IMR-90 (cell line): ENCODE measurements at regions not wholly inside any gene's neighbourhood (a gene's known extent, or its start where the extent isn't known, plus 50 kb on each side); places are given as distances from the start of the nearest gene placed in this dataset.

Experiments used
- ATAC-seq: fragments of 200-7000 bp; cut with Tn5 transposase; 2 replicates; pipeline ENCODE4 v1.9.1; 2020; ENCODE audit warnings: low read depth, mild to moderate bottlenecking, moderate library complexity
- BruUV-seq: library from RNA; stranded (reverse); fragments of 400-500 nt; replicated peaks from 2 replicates; lab custom pipeline; 2021; lab: Mats Ljungman, UMichigan
- CTCF ChIA-PET: fragments of 300-600 bp; formaldehyde crosslinking; extraction: SDS; loops from one replicate; lab custom pipeline; 2021; ENCODE audit warnings: antibody characterized with exemption; lab: Yijun Ruan, JAX
- POLR2A ChIA-PET: fragments of 300-600 bp; sonication (Branson Sonifier 250); formaldehyde crosslinking; loops from one replicate; lab custom pipeline; 2022; ENCODE audit warnings: antibody characterized with exemption; ENCODE audit not compliant: unreplicated experiment; lab: Charles Lee
- DNase-seq: peaks from one replicate; pipeline ENCODE4 v3.0.0; 2013
- H2AFZ ChIP-seq: replicated peaks from 2 replicates; pipeline ENCODE3; 2013; ENCODE audit warnings: low read length, mild to moderate bottlenecking; ENCODE audit not compliant: poor library complexity
- H2AK5ac ChIP-seq: 2 replicates; pipeline ENCODE4 v1.6.1; 2013; ENCODE audit warnings: low read depth, low read length, inconsistent platforms
- H2AK9ac ChIP-seq: replicated peaks from 2 replicates; pipeline ENCODE3; 2013; ENCODE audit warnings: mild to moderate bottlenecking, low read depth, low read length, moderate library complexity; ENCODE audit not compliant: poor library complexity
- H2BK120ac ChIP-seq: 2 replicates; pipeline ENCODE4 v1.6.1; 2013; ENCODE audit warnings: low read depth, low read length, inconsistent platforms
- H2BK15ac ChIP-seq: 3 replicates; pipeline ENCODE4 v1.6.1; 2013; ENCODE audit warnings: low read depth, low read length, inconsistent platforms
- H2BK20ac ChIP-seq: 2 replicates; pipeline ENCODE4 v1.6.1; 2013; ENCODE audit warnings: low read depth, mild to moderate bottlenecking, inconsistent platforms, low read length, moderate library complexity
- H2BK5ac ChIP-seq: 2 replicates; pipeline ENCODE4 v1.6.1; 2013; ENCODE audit warnings: mild to moderate bottlenecking, low read depth, low read length, inconsistent platforms; ENCODE audit not compliant: poor library complexity, severe bottlenecking
- H3K14ac ChIP-seq: replicated peaks from 2 replicates; pipeline ENCODE4 v1.6.1; 2013; ENCODE audit warnings: low read depth, low read length, inconsistent platforms
- H3K18ac ChIP-seq: 2 replicates; pipeline ENCODE4 v1.6.1; 2013; ENCODE audit warnings: low read depth, low read length, control low read depth
- H3K23ac ChIP-seq: 2 replicates; pipeline ENCODE4 v1.6.1; 2013; ENCODE audit warnings: low read depth, low read length, inconsistent platforms
- H3K27ac ChIP-seq: 2 replicates; pipeline ENCODE4 v1.5.1; 2013; ENCODE audit warnings: mild to moderate bottlenecking, control low read depth, low read length; ENCODE audit not compliant: insufficient read depth
- H3K27me3 ChIP-seq: 2 replicates; pipeline ENCODE4 v1.6.1; 2013; ENCODE audit warnings: low read length; ENCODE audit not compliant: control insufficient read depth, insufficient read depth
- H3K36me3 ChIP-seq: 2 replicates; pipeline ENCODE4 v1.6.1; 2013; ENCODE audit warnings: low read length, mixed read lengths; ENCODE audit not compliant: control insufficient read depth, insufficient read depth
- H3K4ac ChIP-seq: 2 replicates; pipeline ENCODE4 v1.6.1; 2013; ENCODE audit warnings: low read depth, low read length, inconsistent platforms
- H3K4me1 ChIP-seq: 2 replicates; pipeline ENCODE4 v1.6.1; 2013; ENCODE audit warnings: low read length, mixed read lengths; ENCODE audit not compliant: control insufficient read depth, insufficient read depth
- H3K4me2 ChIP-seq: 2 replicates; pipeline ENCODE4 v1.6.1; 2013; ENCODE audit warnings: low read depth, mild to moderate bottlenecking, control low read depth, low read length, moderate library complexity
- H3K4me3 ChIP-seq: 2 replicates; pipeline ENCODE4 v1.5.1; 2013; ENCODE audit warnings: low read depth, mild to moderate bottlenecking, control low read depth, low read length, moderate library complexity; ENCODE audit not compliant: insufficient read depth
- H3K56ac ChIP-seq: 2 replicates; pipeline ENCODE4 v1.6.1; 2013; ENCODE audit warnings: low read length, inconsistent platforms; ENCODE audit not compliant: insufficient read depth; ENCODE audit errors: extremely low read depth
- H3K79me1 ChIP-seq, 2 experiments: 2 replicates each; pipeline ENCODE4 v1.6.1; 2013; ENCODE audit warnings: low read length in 2 of 2, inconsistent platforms in 1 of 2, low read depth in 1 of 2
- H3K9ac ChIP-seq: 2 replicates; pipeline ENCODE4 v1.6.1; 2013; ENCODE audit warnings: low read depth, low read length, control low read depth
- H3K9me1 ChIP-seq: 2 replicates; pipeline ENCODE4 v1.6.1; 2013; ENCODE audit warnings: low read length, inconsistent platforms; ENCODE audit not compliant: insufficient read depth
- H3K9me3 ChIP-seq: 2 replicates; pipeline ENCODE4 v1.6.1; 2013; ENCODE audit warnings: low read length; ENCODE audit not compliant: control insufficient read depth, insufficient read depth
- H4K20me1 ChIP-seq: 2 replicates; pipeline ENCODE4 v1.6.1; 2013; ENCODE audit warnings: low read length, inconsistent platforms; ENCODE audit not compliant: insufficient read depth
- H4K5ac ChIP-seq: 2 replicates; pipeline ENCODE4 v1.6.1; 2013; ENCODE audit warnings: mild to moderate bottlenecking, low read depth, low read length, control low read depth
- H4K8ac ChIP-seq, 2 experiments: 2 replicates each; pipeline ENCODE4 v1.6.1; 2013; ENCODE audit warnings: low read depth in 2 of 2, low read length in 2 of 2, control low read depth in 1 of 2, inconsistent platforms in 1 of 2
- H4K91ac ChIP-seq: 2 replicates; pipeline ENCODE4 v1.6.1; 2013; ENCODE audit warnings: low read depth, low read length, inconsistent platforms; ENCODE audit not compliant: insufficient read depth
- BHLHE40 ChIP-seq: fragments of 150-350 bp; IDR thresholded peaks from 2 replicates; pipeline ENCODE4 v1.6.1; 2016; ENCODE audit warnings: mild to moderate bottlenecking, low read depth, low read length
- CEBPB ChIP-seq: IDR thresholded peaks from 2 replicates; pipeline ENCODE4 v1.6.1; 2012; ENCODE audit warnings: low read depth, low read length, improper control_type of control experiment
- CHD1 ChIP-seq: IDR thresholded peaks from 2 replicates; pipeline ENCODE4 v1.6.1; 2012; ENCODE audit warnings: low read depth, low read length, improper control_type of control experiment
- FOS ChIP-seq: fragments of 150-350 bp; IDR thresholded peaks from 2 replicates; pipeline ENCODE4 v1.6.1; 2016; ENCODE audit warnings: low read depth, low read length
- MAFK ChIP-seq: IDR thresholded peaks from 2 replicates; pipeline ENCODE4 v1.6.1; 2012; ENCODE audit warnings: low read depth, low read length, improper control_type of control experiment
- MAZ ChIP-seq: IDR thresholded peaks from 2 replicates; pipeline ENCODE4 v1.6.1; 2012; ENCODE audit warnings: low read depth, mild to moderate bottlenecking, low read length, improper control_type of control experiment, moderate library complexity, borderline replicate concordance
- MXI1 ChIP-seq: IDR thresholded peaks from 2 replicates; pipeline ENCODE4 v1.6.1; 2012; ENCODE audit warnings: low read depth, mild to moderate bottlenecking, low read length, moderate library complexity, borderline replicate concordance
- NFE2L2 ChIP-seq: fragments of 150-350 bp; IDR thresholded peaks from 2 replicates; pipeline ENCODE4 v1.6.1; 2016; ENCODE audit warnings: low read depth, mild to moderate bottlenecking, low read length
- POLR2A ChIP-seq: IDR thresholded peaks from 2 replicates; pipeline ENCODE4 v1.6.1; 2012; ENCODE audit warnings: mild to moderate bottlenecking, low read depth, low read length
- RAD21 ChIP-seq: IDR thresholded peaks from 2 replicates; pipeline ENCODE4 v1.6.1; 2012; ENCODE audit warnings: low read length, improper control_type of control experiment
- RCOR1 ChIP-seq: IDR thresholded peaks from 2 replicates; pipeline ENCODE4 v1.6.1; 2012; ENCODE audit warnings: mild to moderate bottlenecking, low read length, improper control_type of control experiment; ENCODE audit not compliant: insufficient replicate concordance
- RFX5 ChIP-seq: IDR thresholded peaks from 2 replicates; pipeline ENCODE4 v1.8.0; 2012; ENCODE audit warnings: low read depth, mild to moderate bottlenecking, low read length, moderate library complexity
- SMC3 ChIP-seq: fragments of 150-350 bp; IDR thresholded peaks from 2 replicates; pipeline ENCODE4 v1.6.1; 2016; ENCODE audit warnings: low read depth, mild to moderate bottlenecking, antibody characterized with exemption, low read length, moderate library complexity
- USF2 ChIP-seq: fragments of 150-350 bp; IDR thresholded peaks from 2 replicates; pipeline ENCODE4 v1.6.1; 2017; ENCODE audit warnings: mild to moderate bottlenecking, antibody characterized with exemption, low read length, low read depth
- WGBS, 2 experiments: methylation state at CpG; one replicate each; pipeline versions ENCODE4 v1.1.5 to v1.1.7; 2013; ENCODE audit warnings: missing lambda C conversion rate in 2 of 2; ENCODE audit not compliant: insufficient read length in 1 of 2; ENCODE audit errors: extremely low coverage in 2 of 2; 5-methylcytosine and 5-hydroxymethylcytosine counted together
- dilution Hi-C: fragments of 300-500 bp; cut with HindIII; formaldehyde crosslinking; loops from one replicate; pipeline ENCODE4 v1.14.3; 2018; ENCODE audit warnings: low sequenced_read_pairs; ENCODE audit not compliant: unreplicated experiment
- in situ Hi-C: fragments of 300-500 bp; cut with MboI; formaldehyde crosslinking; loops from 3 replicates; pipeline ENCODE4 v1.14.3; 2019; ENCODE audit warnings: low sequenced_read_pairs, inconsistent platforms, mixed read lengths
- intact Hi-C: fragments of 100-400 bp; cut with micrococcal nuclease; formaldehyde crosslinking; loops from 2 replicates; pipeline ENCODE4 v1.10.0; 2022
- TF ChIP-seq, protein P1 (sequence below): conservative IDR thresholded peaks from 2 replicates; pipeline ENCODE4 v1.5.1; 2012; ENCODE audit warnings: mild to moderate bottlenecking, low read depth, low read length, improper control_type of control experiment
- TF ChIP-seq, protein P2 (sequence below): fragments of 150-350 bp; IDR thresholded peaks from 2 replicates; pipeline ENCODE4 v1.6.1; 2016; ENCODE audit warnings: low read depth, mild to moderate bottlenecking, low read length, moderate library complexity, borderline replicate concordance

DNA sequence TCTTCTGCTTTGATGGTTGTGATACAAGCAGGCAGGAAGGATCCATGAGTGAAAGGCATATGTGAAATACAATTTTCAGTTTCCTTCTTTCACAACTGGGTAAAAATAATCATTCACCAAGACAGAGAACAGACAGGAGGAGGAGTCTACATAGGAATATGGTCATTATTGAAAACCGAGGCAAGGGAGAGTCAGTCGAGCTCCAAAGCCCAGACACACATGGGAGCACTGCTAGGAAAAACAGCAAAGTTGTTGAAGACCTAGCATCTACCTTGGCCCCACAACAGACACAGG, 260.6 kb downstream of the ERMARD start:
- dilution Hi-C loops (no loop called here), intact Hi-C loops (no loop called here), in situ Hi-C loops (no loop called here)
- Histone ChIP-seq H3K9ac (no peak overlapping the region), H3K9me3 (peaks cover 23% of the 10 kb centered on the region), H3K4me1 (no peaks in the 10 kb centered on the region), H3K27me3 (no peaks in the 10 kb centered on the region), H2BK20ac (no peak overlapping the region), H3K23ac (no peak overlapping the region), H3K18ac (no peak overlapping the region), H3K36me3 (no peaks in the 10 kb centered on the region), H3K9me1 (no peaks in the 10 kb centered on the region), H3K79me1 (no peaks in the 10 kb centered on the region), H2AFZ (no peak overlapping the region), H3K4me2 (no peak overlapping the region), H3K4me3 (no peak overlapping the region), H3K27ac (no peak overlapping the region), H4K5ac (no peak overlapping the region), H2BK15ac (no peak overlapping the region), H4K20me1 (no peaks in the 10 kb centered on the region), H3K56ac (no peak overlapping the region), H2AK5ac (no peak overlapping the region), H3K14ac (no peak overlapping the region), H2BK5ac (no peak overlapping the region), H4K8ac (no peak overlapping the region), H2BK120ac (no peak overlapping the region), H4K91ac (no peak overlapping the region), H3K4ac (no peak overlapping the region), H2AK9ac (no peak overlapping the region)
- DNase-seq (no peak), ATAC-seq (no peak)
- ChIA-PET POLR2A (no interaction called here), CTCF (no interaction called here)
- no CpG with 5 or more reads among the region's 2 CpGs for WGBS, 2 experiments
- no TSS peak for BruUV-seq
- TF ChIP-seq BHLHE40, result no peak
- TF ChIP-seq, protein P1, sequence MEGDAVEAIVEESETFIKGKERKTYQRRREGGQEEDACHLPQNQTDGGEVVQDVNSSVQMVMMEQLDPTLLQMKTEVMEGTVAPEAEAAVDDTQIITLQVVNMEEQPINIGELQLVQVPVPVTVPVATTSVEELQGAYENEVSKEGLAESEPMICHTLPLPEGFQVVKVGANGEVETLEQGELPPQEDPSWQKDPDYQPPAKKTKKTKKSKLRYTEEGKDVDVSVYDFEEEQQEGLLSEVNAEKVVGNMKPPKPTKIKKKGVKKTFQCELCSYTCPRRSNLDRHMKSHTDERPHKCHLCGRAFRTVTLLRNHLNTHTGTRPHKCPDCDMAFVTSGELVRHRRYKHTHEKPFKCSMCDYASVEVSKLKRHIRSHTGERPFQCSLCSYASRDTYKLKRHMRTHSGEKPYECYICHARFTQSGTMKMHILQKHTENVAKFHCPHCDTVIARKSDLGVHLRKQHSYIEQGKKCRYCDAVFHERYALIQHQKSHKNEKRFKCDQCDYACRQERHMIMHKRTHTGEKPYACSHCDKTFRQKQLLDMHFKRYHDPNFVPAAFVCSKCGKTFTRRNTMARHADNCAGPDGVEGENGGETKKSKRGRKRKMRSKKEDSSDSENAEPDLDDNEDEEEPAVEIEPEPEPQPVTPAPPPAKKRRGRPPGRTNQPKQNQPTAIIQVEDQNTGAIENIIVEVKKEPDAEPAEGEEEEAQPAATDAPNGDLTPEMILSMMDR, result no peak
- no peak for TF ChIP-seq MAFK
- no peak for TF ChIP-seq SMC3
- no peak for TF ChIP-seq CEBPB
- no peak for TF ChIP-seq MAZ
- TF ChIP-seq RFX5, result no peak
- TF ChIP-seq USF2, result no peak
- TF ChIP-seq CHD1, result no peak
- TF ChIP-seq MXI1, result no peak
- TF ChIP-seq POLR2A, result no peak
- TF ChIP-seq NFE2L2, result no peak
- TF ChIP-seq RAD21, result no peak
- TF ChIP-seq, protein P2, sequence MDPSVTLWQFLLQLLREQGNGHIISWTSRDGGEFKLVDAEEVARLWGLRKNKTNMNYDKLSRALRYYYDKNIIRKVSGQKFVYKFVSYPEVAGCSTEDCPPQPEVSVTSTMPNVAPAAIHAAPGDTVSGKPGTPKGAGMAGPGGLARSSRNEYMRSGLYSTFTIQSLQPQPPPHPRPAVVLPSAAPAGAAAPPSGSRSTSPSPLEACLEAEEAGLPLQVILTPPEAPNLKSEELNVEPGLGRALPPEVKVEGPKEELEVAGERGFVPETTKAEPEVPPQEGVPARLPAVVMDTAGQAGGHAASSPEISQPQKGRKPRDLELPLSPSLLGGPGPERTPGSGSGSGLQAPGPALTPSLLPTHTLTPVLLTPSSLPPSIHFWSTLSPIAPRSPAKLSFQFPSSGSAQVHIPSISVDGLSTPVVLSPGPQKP, result no peak
- no peak for TF ChIP-seq RCOR1
- no peak for TF ChIP-seq FOS
